ENCODE measurements at regions not wholly inside any gene's neighbourhood (a gene's known extent, or its start where the extent isn't known, plus 50 kb on each side); places are given as distances from the start of the nearest gene placed in this dataset.

DNA sequence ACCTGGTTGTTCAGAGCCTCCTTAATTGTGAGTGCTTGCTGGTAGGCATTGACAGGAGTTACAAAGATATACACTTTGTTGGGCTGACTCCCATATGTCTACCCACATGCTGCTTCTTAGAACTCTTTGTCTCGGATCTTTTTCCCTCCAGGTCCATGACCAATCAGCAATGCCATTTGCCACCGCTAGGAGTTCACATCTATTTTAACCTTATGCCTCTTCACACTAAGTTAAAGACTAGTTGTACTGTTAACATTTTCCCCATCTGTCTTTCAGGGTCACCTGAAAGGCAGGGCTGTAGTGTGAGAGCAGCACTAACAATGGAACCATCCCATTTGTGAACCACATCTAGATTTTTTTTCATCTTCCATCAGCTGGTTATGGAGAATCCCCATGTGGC lies 226.7 kb upstream of the NPY start:
- in situ Hi-C loops (cut with HindIII; ENCODE audit: low sequenced_read_pairs) = no loop called here
- DNase-seq (ENCODE audit: low read depth, low spot score) = no peak
- TF ChIP-seq, protein P1, sequence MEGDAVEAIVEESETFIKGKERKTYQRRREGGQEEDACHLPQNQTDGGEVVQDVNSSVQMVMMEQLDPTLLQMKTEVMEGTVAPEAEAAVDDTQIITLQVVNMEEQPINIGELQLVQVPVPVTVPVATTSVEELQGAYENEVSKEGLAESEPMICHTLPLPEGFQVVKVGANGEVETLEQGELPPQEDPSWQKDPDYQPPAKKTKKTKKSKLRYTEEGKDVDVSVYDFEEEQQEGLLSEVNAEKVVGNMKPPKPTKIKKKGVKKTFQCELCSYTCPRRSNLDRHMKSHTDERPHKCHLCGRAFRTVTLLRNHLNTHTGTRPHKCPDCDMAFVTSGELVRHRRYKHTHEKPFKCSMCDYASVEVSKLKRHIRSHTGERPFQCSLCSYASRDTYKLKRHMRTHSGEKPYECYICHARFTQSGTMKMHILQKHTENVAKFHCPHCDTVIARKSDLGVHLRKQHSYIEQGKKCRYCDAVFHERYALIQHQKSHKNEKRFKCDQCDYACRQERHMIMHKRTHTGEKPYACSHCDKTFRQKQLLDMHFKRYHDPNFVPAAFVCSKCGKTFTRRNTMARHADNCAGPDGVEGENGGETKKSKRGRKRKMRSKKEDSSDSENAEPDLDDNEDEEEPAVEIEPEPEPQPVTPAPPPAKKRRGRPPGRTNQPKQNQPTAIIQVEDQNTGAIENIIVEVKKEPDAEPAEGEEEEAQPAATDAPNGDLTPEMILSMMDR (IDR thresholded peaks at IDR 0.05; ENCODE audit: low read depth, low read length) = peak; percentile 18
- no peak overlapping the region for H3K4me3 ChIP-seq (ENCODE audit: low read depth, low read length)

DNA sequence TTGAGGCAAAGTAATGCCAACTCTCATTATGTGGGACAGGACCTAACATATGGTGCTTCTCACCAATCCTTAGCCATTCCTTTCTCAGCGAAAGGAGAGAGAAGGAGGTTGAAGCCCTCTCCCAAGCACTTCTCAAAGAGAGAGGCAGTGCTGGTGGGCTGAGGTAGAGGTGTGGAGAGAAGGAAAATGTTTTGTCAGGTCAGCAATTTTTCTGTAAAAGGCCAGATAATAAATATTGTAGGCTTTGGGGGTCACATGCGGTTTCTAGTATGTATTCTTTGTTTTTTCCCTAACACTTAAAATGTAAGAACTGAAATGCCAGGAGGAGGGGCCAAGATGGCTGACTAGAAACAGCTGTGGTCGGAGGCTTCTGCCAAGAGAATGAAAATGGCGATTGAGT lies 225.0 kb upstream of the NPY start:
- TF ChIP-seq, protein P1 (IDR thresholded peaks at IDR 0.05; ENCODE audit: low read depth, low read length) = no peak
- in situ Hi-C loops (cut with HindIII; ENCODE audit: low sequenced_read_pairs) = no loop called here

DNA sequence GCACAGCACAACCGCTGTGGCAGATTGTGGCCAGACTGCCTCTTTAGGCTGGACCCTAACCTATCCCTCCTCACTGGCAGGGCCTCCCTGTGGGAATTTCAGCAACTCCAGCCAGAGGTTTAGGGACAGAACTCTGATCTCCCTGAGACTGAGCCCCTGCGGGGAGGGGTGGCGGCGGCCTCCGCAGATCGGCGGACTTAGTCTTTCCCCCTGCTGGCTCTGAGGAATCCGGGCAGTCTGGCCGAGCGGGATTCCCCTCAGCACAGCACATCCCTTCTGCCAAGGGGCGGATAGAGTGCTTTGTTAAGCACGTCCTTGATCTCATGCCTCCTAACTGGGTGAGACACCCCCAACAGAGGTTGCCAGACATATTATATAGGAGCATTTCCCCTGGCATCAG lies 224.2 kb upstream of the NPY start:
- no peak overlapping the region for H3K4me3 ChIP-seq (ENCODE audit: low read depth, low read length)
- DNase-seq (ENCODE audit: low read depth, low spot score) = no peak
- in situ Hi-C loops (cut with HindIII; ENCODE audit: low sequenced_read_pairs) = no loop called here
- TF ChIP-seq, protein P1 (IDR thresholded peaks at IDR 0.05; ENCODE audit: low read depth, low read length) = no peak

More for the DNA sequence above, 225.0 kb upstream of the NPY start:
- no peak for DNase-seq (ENCODE audit: low read depth, low spot score)
- no peak overlapping the region for H3K4me3 ChIP-seq (ENCODE audit: low read depth, low read length)

DNA sequence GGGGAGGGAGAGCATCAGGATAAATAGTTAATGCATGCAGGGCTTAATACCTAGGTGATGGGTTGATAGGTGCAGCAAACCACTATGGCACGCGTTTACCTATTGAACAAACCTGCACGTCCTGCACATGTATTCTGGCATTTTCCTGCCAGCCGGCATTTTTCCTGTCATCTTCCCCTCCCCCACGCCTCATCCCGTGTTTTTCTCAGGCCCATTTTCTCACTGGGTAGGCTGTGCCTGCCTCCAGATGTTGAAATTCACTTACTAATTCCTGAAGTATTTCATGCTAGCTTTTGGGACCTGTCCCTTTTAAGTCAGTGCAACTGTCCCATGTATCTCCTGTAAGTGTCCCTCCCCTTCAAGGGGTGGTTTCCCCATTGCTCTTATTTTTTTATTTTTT lies 220.3 kb upstream of the NPY start:
- TF ChIP-seq, protein P1 (IDR thresholded peaks at IDR 0.05; ENCODE audit: low read depth, low read length) = no peak
- no peak for DNase-seq (ENCODE audit: low read depth, low spot score)
- in situ Hi-C loops (cut with HindIII; ENCODE audit: low sequenced_read_pairs) = no loop called here
- H3K4me3 ChIP-seq (ENCODE audit: low read depth, low read length) = no peak overlapping the region

DNA sequence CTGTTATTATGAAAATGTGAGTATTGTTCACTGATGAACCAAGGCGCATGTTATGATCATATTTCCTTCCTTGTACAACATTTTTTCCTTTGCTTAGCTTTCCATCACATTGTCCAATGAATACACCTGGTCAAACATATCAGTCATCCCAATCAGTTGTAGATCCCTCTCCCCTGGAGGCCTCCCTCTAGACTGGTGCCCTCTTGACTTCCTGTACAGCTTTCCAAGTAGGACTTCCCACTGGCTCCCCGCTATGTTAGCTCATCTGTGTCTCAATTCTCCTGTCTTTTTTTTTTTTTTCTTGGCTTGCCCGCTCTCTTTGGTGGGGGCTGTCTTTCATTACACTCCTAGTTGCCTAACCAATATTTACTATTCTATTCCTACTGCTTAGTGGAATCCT lies 214.2 kb upstream of the NPY start:
- no peak for DNase-seq (ENCODE audit: low read depth, low spot score)
- TF ChIP-seq, protein P1 (IDR thresholded peaks at IDR 0.05; ENCODE audit: low read depth, low read length) = no peak
- in situ Hi-C loops (cut with HindIII; ENCODE audit: low sequenced_read_pairs) = no loop called here
- H3K4me3 ChIP-seq (ENCODE audit: low read depth, low read length) = no peak overlapping the region

DNA sequence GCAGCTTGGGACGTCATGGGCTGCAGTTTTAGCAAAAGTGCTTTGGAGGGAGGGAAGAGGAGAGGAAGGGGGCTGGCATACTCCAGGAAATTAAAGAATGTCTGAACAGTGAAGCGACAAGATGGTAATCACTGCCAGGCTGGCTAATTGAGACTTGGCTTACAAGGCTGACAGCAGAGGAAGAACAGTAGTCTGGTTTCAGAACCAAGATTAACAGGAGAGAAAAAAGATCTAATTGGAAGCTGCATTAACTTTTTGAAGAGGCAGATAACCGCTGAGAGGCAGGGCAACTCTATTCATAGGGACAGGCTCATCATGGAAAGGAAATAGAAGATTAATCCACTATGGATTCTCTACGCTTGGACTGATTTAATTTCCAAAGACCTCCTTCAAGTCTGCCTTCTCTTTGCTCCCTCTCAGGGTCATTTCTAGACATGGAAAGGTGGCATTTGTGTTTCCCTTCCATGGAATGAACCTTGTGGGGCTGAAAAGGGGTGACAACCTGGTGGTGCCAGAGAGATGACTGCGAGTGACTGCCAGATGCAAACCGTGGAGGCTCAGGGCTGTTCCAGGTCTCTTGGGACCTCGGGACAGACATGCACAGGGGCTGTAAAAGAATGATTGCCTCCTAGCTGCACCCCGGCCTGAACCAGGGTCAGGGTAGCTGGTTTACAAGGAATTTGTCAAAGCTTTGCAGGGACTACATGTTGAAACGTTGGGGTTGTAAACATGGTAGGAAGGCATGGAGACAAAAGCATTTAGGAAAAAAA lies 210.2 kb upstream of the NPY start:
- TF ChIP-seq, protein P1 (IDR thresholded peaks at IDR 0.05; ENCODE audit: low read depth, low read length) = no peak
- H3K4me3 ChIP-seq (ENCODE audit: low read depth, low read length) = no peak overlapping the region
- in situ Hi-C loops (cut with HindIII; ENCODE audit: low sequenced_read_pairs) = no loop called here
- no peak for DNase-seq (ENCODE audit: low read depth, low spot score)
